ENCODE measurements at regions not wholly inside any gene's neighbourhood (a gene's known extent, or its start where the extent isn't known, plus 50 kb on each side); places are given as distances from the start of the nearest gene placed in this dataset.

DNA sequence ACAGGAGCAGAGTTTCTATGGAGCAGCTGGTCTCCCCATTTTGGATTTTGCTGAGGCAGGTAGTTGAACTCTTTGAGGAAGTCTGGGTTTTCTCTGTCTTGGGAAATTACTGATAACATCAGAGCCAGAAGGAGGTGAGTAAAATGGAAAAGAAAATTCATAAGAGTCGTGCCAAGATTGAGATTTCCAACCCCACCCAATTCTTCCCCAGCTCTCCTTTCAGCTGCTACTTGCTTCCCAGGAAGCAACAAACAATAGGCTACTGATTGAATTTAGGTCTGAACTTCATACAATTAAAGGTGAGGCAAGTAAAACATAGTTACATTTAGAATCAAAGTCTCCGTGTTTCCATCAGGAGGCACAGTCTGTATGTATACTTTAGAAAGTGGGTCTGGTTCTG is 54.6 kb upstream of the EOLA2 start:
- DNase-seq = no peak

DNA sequence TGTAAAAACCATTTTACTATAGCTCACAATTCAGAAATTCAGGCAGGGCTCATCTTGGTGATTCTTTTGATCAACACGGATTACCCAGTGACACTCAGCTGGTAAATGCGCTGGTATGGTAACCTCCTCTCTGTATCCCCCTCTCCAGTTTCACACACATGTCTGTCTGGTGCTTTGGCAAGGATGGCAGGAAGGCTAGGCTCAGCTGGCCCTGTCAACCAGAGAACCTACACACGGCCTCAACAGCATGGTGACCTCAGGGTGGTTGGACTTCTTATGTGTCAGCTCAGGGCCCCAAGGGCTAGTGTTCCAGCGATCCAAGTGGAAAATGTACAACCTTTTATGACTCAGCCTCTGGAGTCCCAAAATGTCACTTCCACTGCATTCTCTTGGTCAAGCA is 55.7 kb upstream of the EOLA2 start:
- DNase-seq = no peak

DNA sequence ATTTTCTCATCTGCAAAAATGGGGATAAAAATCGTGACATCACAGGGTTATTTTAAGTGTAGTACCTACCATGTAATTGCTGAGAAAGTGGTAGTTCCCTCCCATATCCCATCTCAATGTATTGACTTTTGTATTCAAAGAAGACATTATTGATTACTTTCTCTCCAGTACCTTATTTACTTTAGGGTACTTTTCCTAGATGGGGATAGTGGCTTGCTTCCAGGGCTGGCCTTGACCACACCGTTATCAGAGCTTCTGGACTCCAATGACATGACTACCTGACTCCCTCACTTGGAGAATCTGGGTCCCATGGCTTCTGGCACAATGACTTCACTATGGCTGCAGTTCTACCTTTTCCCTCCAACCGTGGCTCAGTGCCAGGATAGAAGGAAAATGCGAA is 58.2 kb upstream of the EOLA2 start:
- no peak for DNase-seq

GRCh38 chrX:150005027-150005426 is 66.7 kb upstream of the EOLA2 start:
- DNase-seq = no peak

GRCh38 chrX:150007356-150007755 is 69.1 kb upstream of the EOLA2 start:
- DNase-seq = no peak

- no peak for DNase-seq
Observed at GRCh38 chrX:150012647-150013381, 74.5 kb upstream of the EOLA2 start.

DNA sequence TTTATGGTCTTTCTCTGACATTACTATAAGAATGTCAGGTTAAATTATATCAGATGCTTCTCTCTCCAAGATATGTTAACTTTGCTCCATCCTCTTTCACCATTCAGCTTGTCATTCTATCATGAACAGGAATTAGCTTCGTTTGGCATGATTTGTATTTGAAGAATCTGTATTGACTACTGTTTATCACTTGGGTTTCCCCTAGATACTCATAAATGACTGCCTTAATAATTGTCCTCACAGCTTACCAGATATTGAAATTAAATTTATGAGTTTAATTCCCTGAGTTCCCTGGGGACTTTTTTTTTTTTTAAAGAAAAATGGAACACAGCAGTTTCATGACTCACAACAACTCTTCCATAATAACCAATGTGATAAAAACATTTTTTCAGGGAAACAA is 76.2 kb upstream of the EOLA2 start:
- no peak for DNase-seq

DNA sequence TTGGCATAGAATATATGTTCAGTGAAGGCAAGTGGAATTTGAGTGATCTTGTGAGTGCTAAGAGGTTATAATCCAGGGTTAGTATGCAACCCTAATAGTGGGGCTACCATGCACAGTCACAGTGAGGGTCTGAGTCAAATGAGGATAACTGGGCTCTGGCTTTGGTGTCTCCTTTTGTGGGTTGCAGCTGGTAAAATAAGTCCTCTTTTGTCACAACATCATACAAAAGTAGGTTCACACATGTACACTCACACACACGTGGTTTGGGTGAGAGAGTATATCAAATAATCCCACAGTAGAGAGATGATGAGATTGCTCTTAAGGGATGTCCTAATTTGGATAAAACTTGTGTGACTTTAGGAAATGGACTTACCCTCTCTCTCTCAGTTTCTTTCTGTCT is 79.6 kb upstream of the EOLA2 start:
- no peak for DNase-seq

GRCh38 chrX:150018931-150019361 is 80.7 kb upstream of the EOLA2 start:
- no peak for DNase-seq

GRCh38 chrX:150028692-150029091 is 90.4 kb upstream of the EOLA2 start:
- DNase-seq = no peak

DNA sequence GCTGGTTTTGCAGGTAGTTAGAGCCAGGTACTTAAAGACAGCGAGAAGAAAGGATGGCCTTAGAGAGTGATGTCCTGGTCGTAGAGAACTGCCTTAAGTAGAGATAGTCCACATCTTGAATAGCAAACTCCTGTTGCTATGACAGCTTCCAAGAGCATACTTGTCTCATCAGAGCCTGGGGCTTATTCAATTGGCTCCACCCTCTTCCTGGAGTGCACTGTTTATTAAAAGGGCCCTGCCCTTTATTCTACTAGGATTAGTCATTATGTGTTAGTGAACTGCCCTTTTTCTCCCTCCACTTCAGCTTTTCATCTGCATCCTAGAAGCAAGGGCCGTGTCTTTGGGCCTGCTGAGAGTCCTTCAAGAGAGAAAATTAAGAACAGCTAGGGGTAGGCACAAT is 94.5 kb upstream of the EOLA2 start:
- no peak for DNase-seq

GRCh38 chrX:150034788-150035187 is 96.5 kb upstream of the EOLA2 start:
- DNase-seq = no peak

GRCh38 chrX:150035531-150035930 is 97.2 kb upstream of the EOLA2 start:
- no peak for DNase-seq

DNA sequence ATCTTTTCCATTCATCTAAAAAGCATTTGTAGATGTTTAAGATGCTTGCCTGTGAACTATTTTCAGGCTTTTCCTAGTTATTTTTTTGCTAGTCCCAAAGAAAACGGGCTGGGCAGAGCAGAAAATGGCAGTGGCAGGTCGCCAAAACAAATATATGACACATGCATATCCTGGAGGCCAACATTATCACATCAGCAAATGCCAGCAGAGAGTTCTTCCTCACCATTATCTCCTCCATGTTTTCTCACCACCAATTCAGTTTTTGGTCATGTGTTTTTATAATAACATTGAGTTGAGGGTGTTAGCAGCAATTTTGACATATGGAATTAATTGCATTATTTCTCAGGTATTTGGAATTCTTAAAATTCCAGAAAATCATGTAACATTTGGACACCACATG is 97.9 kb upstream of the EOLA2 start:
- DNase-seq = no peak

DNA sequence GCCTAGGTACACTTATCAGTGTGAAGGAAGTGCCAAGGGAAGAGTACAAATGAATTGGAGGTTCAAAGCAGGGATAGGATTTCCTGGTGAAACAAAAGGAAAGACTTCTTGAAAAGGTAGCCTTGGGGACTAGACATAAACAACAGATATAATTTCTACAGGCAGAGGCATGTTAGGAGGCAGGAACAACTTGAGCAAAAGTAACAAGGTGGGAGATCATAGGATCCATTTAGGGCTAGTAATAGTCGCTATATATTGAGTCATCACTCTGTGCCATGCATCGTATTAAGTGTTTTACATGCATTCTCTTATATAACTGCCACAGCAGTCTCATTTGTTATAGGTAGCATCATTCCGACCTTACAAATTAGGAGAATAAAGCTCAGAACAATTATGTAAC is 98.3 kb upstream of the EOLA2 start:
- DNase-seq = no peak

- DNase-seq = no peak
Observed at GRCh38 chrX:150037041-150037440, 98.8 kb upstream of the EOLA2 start.

DNA sequence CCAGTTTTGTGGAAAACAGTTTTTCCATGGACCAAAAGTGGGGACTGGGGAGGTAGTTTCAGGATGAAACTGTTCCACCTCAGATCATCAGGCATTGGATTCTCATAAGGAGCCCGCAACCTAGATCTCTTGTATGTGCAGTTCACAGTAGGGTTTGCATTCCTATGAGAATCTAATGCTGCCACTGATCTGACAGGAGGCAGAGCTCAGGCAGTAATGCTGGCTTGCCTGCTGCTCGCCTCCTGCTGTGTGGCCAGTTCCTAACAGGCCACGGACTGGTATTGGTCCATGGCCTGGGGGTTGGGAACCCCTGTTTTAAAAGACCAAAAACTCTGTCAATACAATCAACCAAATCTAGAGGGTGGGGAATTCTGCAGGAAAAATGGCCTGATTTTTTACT is 100.0 kb upstream of the EOLA2 start:
- no peak for DNase-seq

DNA sequence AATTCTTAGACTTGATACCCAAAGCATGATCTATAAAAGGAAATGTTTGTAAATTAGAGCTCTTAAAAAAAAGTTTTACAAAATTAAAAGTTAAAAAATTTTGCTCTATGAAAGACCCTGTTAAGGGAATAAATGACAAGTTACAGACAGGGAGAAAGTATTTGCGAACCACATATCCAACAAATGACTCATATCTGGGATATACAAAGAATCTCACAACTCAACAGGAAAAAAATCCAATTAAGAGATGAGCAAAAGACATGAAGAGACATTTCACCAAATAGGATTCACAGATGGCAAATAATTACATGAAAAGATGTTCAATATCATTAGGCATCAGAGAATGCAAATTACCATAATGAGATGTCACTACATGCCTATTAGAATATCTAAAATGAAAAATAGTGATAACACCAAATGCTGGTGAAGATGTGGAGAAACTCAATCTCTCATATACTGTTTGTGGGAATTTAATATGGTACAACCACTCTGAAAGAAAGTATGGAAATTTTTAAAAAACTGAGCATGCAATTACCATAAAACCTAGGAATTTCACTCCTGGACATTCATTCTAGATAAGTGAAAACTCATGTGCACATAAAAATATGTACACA is 100.8 kb upstream of the EOLA2 start:
- no peak for DNase-seq

DNA sequence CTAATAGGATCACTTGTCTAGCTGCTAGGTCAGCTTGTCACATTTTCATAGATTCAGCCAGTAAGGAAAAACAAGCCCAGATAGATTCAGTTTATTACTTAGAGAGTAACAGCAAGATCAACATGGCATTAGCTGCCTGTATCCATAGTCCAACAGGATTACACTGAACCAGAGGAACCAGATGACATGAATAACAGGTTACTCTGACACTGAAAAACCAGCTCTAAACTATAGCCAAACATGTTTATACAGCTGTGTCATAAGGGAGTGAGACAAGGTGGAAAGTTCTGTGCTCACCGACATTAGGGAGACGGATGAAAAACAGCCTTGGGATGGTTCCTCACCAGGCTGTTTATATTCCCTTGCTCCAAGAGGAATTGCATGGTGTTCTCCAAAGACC is 102.9 kb upstream of the EOLA2 start:
- DNase-seq = no peak

DNA sequence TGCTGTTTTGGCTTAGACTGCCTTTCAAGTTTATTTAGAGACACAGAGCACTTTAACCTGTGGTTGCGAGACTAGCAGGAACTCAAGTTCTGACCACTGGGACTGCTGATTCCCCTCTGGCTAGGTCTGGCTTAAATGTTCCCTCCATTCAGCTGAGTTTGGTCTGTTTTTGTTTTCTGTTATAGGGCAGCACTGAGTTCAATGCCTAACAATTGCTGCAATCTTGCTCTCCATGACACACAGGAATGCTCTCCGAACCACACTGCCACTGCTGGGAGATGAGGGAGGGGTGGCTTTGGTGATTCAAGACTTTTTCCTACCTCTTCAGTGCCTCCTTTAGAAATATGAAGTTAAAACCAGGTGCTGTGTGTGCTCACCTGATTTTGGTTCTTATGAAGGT is 106.3 kb upstream of the EOLA2 start:
- no peak for DNase-seq

DNA sequence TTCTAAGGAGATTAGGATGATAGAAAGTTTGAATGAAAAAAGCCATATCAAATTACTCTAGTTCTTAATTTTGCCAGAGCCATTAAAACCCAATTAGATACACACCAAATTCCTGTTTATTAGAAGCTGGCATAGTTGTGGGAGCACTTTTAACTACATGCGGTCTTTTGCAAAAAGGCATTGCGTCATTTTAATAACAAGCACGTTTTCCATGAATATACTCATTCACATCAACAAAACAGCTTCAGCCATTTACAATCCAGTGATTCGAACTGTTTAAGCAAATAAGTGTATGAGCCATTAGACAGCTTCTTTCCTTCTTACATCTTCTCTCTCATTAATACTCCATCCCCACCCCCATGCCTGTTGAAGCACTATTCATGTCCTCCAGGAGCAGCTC is 109.5 kb upstream of the EOLA2 start:
- no peak for DNase-seq

GRCh38 chrX:150049647-150050046 is 111.4 kb upstream of the EOLA2 start:
- DNase-seq = no peak

DNA sequence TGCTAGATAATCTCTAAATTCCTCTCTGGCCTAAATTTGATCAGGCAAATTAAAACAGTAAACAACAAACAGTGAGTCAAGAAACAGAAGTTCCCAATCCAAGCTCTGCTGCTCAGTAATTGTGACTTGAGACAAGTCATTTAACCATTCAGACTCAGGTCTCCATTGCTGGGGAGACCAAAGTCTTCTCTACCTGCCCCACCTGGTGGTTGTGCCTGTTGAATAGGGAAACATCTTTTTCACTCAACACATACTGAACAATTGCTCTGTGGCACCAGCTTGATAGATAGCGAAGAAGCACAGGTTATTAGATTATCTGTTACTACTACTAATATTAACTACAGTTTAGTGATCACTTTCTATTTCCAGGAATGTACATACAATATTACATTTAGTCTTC is 112.1 kb upstream of the EOLA2 start:
- no peak for DNase-seq

DNA sequence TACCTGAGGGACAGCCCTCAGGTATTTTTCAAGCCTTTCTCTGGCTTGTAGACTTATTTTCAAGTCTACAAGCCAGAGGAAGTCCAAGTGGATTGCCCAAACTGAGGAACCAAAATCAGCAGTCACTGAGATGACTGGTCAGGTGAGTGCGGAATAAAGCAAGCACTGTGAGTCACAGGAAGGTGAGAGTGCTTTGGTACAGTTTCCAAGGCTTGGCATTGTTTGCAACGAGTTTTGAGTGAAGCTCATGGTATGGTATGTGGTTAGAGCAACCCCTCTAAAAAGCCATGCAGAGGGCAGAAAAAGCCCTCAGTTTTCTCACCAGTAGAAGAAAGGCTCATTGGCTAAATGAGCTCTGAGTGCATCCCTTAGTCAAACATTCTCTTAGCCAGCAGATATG is 112.8 kb upstream of the EOLA2 start:
- no peak for DNase-seq

GRCh38 chrX:150052226-150052625 is 113.9 kb upstream of the EOLA2 start:
- no peak for DNase-seq

Measured in stimulated activated CD8-positive, alpha-beta memory T cell treated with anti-CD3 and anti-CD28 coated beads, Interleukin-4, amount 100 ng/mL, for 48 hours (primary cell).